Effector memory CD8-positive, alpha-beta T cell (primary cell): ENCODE measurements at regions not wholly inside any gene's neighbourhood (a gene's known extent, or its start where the extent isn't known, plus 50 kb on each side); places are given as distances from the start of the nearest gene placed in this dataset.

Experiments used
- ATAC-seq: fragments of 150-1000 bp; cut with Tn5 transposase; replicated peaks from 2 replicates; pipeline ENCODE4 v1.10.0; 2021; ENCODE audit warnings: mild to moderate bottlenecking, moderate library complexity
- DNase-seq, 3 experiments: peaks; one replicate each; pipeline ENCODE4 v3.0.0; 2021
- H3K27ac Mint-ChIP-seq, 2 donors: one replicate each; pipeline ENCODE4 v1.8.0; 2022; ENCODE audit warnings: mild to moderate bottlenecking in 2 of 2, mixed read lengths in 2 of 2, moderate library complexity in 2 of 2
- H3K27me3 Mint-ChIP-seq, 2 donors: one replicate each; pipeline ENCODE4 v1.8.0; 2022; ENCODE audit warnings: mixed read lengths in 2 of 2
- H3K36me3 Mint-ChIP-seq: one replicate; pipeline ENCODE4 v1.8.0; 2022; ENCODE audit warnings: mild to moderate bottlenecking, moderate library complexity, mixed read lengths; ENCODE audit not compliant: insufficient read depth
- H3K4me1 Mint-ChIP-seq, 2 donors: one replicate each; pipeline ENCODE4 v1.8.0; 2022; ENCODE audit warnings: low read depth in 2 of 2, mixed read lengths in 2 of 2
- H3K4me3 Mint-ChIP-seq, 2 donors: one replicate each; pipeline ENCODE4 v1.8.0; 2022; ENCODE audit warnings: mild to moderate bottlenecking in 2 of 2, mixed read lengths in 2 of 2, moderate library complexity in 2 of 2
- H3K9me3 Mint-ChIP-seq, 2 donors: one replicate each; pipeline ENCODE4 v1.8.0; 2022; ENCODE audit warnings: mixed read lengths in 2 of 2

- no peak overlapping the region for H3K4me3 Mint-ChIP-seq
- H3K4me1 Mint-ChIP-seq, result no peaks in the 10 kb centered on the region
- peaks cover 5 to 6% of the 10 kb centered on the region in 2 donors for H3K9me3 Mint-ChIP-seq
- no peak for ATAC-seq
- no peaks in the 10 kb centered on the region for H3K36me3 Mint-ChIP-seq
- DNase-seq, result no peak
- H3K27me3 Mint-ChIP-seq, result peaks cover 0 to 4% of the 10 kb centered on the region in 2 donors
- no peak overlapping the region for H3K27ac Mint-ChIP-seq
Observed at GRCh38 chr12:128068211-128068610, 198.8 kb upstream of the TMEM132C start.

- peaks cover 7% of the 10 kb centered on the region in 2 donors for H3K9me3 Mint-ChIP-seq
- no peak overlapping the region for H3K27ac Mint-ChIP-seq
- no peak overlapping the region for H3K4me3 Mint-ChIP-seq
- peaks cover 0 to 4% of the 10 kb centered on the region in 2 donors for H3K27me3 Mint-ChIP-seq
- ATAC-seq (no peak), DNase-seq (no peak)
- H3K36me3 Mint-ChIP-seq, result no peaks in the 10 kb centered on the region
- H3K4me1 Mint-ChIP-seq, result no peaks in the 10 kb centered on the region
Observed at GRCh38 chr12:128069359-128069997, 197.5 kb upstream of the TMEM132C start.

- H3K4me3 Mint-ChIP-seq, result no peak overlapping the region
- no peaks in the 10 kb centered on the region for H3K27me3 Mint-ChIP-seq
- H3K4me1 Mint-ChIP-seq, result no peaks in the 10 kb centered on the region
- no peak for DNase-seq
- ATAC-seq, result no peak
- no peaks in the 10 kb centered on the region for H3K36me3 Mint-ChIP-seq
- H3K27ac Mint-ChIP-seq, result no peak overlapping the region
- peaks cover 14 to 17% of the 10 kb centered on the region in 2 donors for H3K9me3 Mint-ChIP-seq
Observed at GRCh38 chr12:128073937-128074336, 193.0 kb upstream of the TMEM132C start.

- DNase-seq, result no peak
- Mint-ChIP-seq H3K27me3 (no peaks in the 10 kb centered on the region), H3K9me3 (peaks cover 14 to 17% of the 10 kb centered on the region in 2 donors), H3K4me1 (no peaks in the 10 kb centered on the region), H3K27ac (no peak overlapping the region), H3K4me3 (no peak overlapping the region), H3K36me3 (no peaks in the 10 kb centered on the region)
- ATAC-seq, result no peak
Observed at GRCh38 chr12:128075332-128075731, 191.6 kb upstream of the TMEM132C start.

- Mint-ChIP-seq H3K4me3 (no peak overlapping the region), H3K36me3 (no peaks in the 10 kb centered on the region), H3K27ac (no peak overlapping the region), H3K9me3 (peaks cover 14 to 17% of the 10 kb centered on the region in 2 donors), H3K4me1 (no peaks in the 10 kb centered on the region), H3K27me3 (no peaks in the 10 kb centered on the region)
- ATAC-seq (no peak), DNase-seq (no peak)
Observed at GRCh38 chr12:128076188-128076587, 190.8 kb upstream of the TMEM132C start.

GRCh38 chr12:128077211-128077916 is 189.6 kb upstream of the TMEM132C start:
- no peak overlapping the region for H3K27ac Mint-ChIP-seq
- DNase-seq, result no peak
- no peak overlapping the region for H3K4me3 Mint-ChIP-seq
- H3K36me3 Mint-ChIP-seq, result no peaks in the 10 kb centered on the region
- H3K4me1 Mint-ChIP-seq, result no peaks in the 10 kb centered on the region
- no peak for ATAC-seq
- no peaks in the 10 kb centered on the region for H3K27me3 Mint-ChIP-seq
- H3K9me3 Mint-ChIP-seq, result peaks cover 8 to 17% of the 10 kb centered on the region in 2 donors

GRCh38 chr12:128077917-128078298 is 189.1 kb upstream of the TMEM132C start:
- H3K4me1 Mint-ChIP-seq, result no peaks in the 10 kb centered on the region
- H3K4me3 Mint-ChIP-seq, result no peak overlapping the region
- H3K27me3 Mint-ChIP-seq, result no peaks in the 10 kb centered on the region
- H3K27ac Mint-ChIP-seq, result no peak overlapping the region
- no peak for ATAC-seq
- H3K36me3 Mint-ChIP-seq, result no peaks in the 10 kb centered on the region
- H3K9me3 Mint-ChIP-seq, result peaks cover 10 to 17% of the 10 kb centered on the region in 2 donors
- no peak for DNase-seq

- Mint-ChIP-seq H3K27me3 (no peaks in the 10 kb centered on the region), H3K4me3 (no peak overlapping the region), H3K4me1 (no peaks in the 10 kb centered on the region), H3K9me3 (peaks cover 10 to 17% of the 10 kb centered on the region in 2 donors), H3K27ac (no peak overlapping the region), H3K36me3 (no peaks in the 10 kb centered on the region)
- DNase-seq (no peak), ATAC-seq (no peak)
Observed at GRCh38 chr12:128078301-128078971, 188.5 kb upstream of the TMEM132C start.

GRCh38 chr12:128079446-128079845 is 187.5 kb upstream of the TMEM132C start:
- H3K27me3 Mint-ChIP-seq, result no peaks in the 10 kb centered on the region
- ATAC-seq (no peak), DNase-seq (no peak)
- H3K4me1 Mint-ChIP-seq, result no peaks in the 10 kb centered on the region
- no peaks in the 10 kb centered on the region for H3K36me3 Mint-ChIP-seq
- peaks cover 10 to 15% of the 10 kb centered on the region in 2 donors for H3K9me3 Mint-ChIP-seq
- no peak overlapping the region for H3K27ac Mint-ChIP-seq
- H3K4me3 Mint-ChIP-seq, result no peak overlapping the region

- Mint-ChIP-seq H3K9me3 (peaks cover 0 to 5% of the 10 kb centered on the region in 2 donors), H3K4me3 (no peak overlapping the region), H3K27me3 (no peaks in the 10 kb centered on the region), H3K36me3 (no peaks in the 10 kb centered on the region), H3K27ac (no peak overlapping the region), H3K4me1 (no peaks in the 10 kb centered on the region)
- no peak for ATAC-seq
- no peak for DNase-seq
Observed at GRCh38 chr12:128083132-128083729, 183.7 kb upstream of the TMEM132C start.

- H3K27me3 Mint-ChIP-seq, result no peaks in the 10 kb centered on the region
- ATAC-seq (no peak), DNase-seq (no peak)
- peaks cover 2 to 13% of the 10 kb centered on the region in 2 donors for H3K9me3 Mint-ChIP-seq
- H3K36me3 Mint-ChIP-seq, result no peaks in the 10 kb centered on the region
- H3K27ac Mint-ChIP-seq, result no peak overlapping the region
- no peaks in the 10 kb centered on the region for H3K4me1 Mint-ChIP-seq
- no peak overlapping the region for H3K4me3 Mint-ChIP-seq
Observed at GRCh38 chr12:128088926-128089325, 178.0 kb upstream of the TMEM132C start.

- H3K27ac Mint-ChIP-seq, result no peak overlapping the region
- no peaks in the 10 kb centered on the region for H3K36me3 Mint-ChIP-seq
- DNase-seq, result no peak
- ATAC-seq, result no peak
- no peaks in the 10 kb centered on the region for H3K27me3 Mint-ChIP-seq
- peaks cover 2 to 13% of the 10 kb centered on the region in 2 donors for H3K9me3 Mint-ChIP-seq
- H3K4me3 Mint-ChIP-seq, result no peak overlapping the region
- no peaks in the 10 kb centered on the region for H3K4me1 Mint-ChIP-seq
Observed at GRCh38 chr12:128089961-128090360, 177.0 kb upstream of the TMEM132C start.

GRCh38 chr12:128091101-128091720 is 175.8 kb upstream of the TMEM132C start:
- ATAC-seq (no peak), DNase-seq (no peak)
- H3K36me3 Mint-ChIP-seq, result no peaks in the 10 kb centered on the region
- no peak overlapping the region for H3K27ac Mint-ChIP-seq
- H3K4me1 Mint-ChIP-seq, result no peaks in the 10 kb centered on the region
- peaks cover 2 to 13% of the 10 kb centered on the region in 2 donors for H3K9me3 Mint-ChIP-seq
- no peak overlapping the region for H3K4me3 Mint-ChIP-seq
- no peaks in the 10 kb centered on the region for H3K27me3 Mint-ChIP-seq
